K562 (cell line): ENCODE measurements at regions not wholly inside any gene's neighbourhood (a gene's known extent, or its start where the extent isn't known, plus 50 kb on each side); places are given as distances from the start of the nearest gene placed in this dataset.

Experiments
- ATAC-seq: fragments of 200-7000 bp; cut with Tn5 transposase; 3 replicates; pipeline ENCODE4 v1.9.1; 2020; ENCODE audit warnings: moderate library complexity
- BruUV-seq: library from RNA; stranded (reverse); fragments of 400-500 nt; replicated peaks from 2 replicates; lab custom pipeline; 2021; lab: Mats Ljungman, UMichigan
- CTCF ChIA-PET: fragments of 300-600 bp; formaldehyde crosslinking; extraction: SDS; loops from one replicate; lab custom pipeline; 2021; ENCODE audit warnings: low intra/inter-chr PET ratio; lab: Yijun Ruan, JAX
- POLR2A ChIA-PET: fragments of 300-600, 350-650 bp; sonication (Branson Sonifier 250); formaldehyde crosslinking; extraction: SDS; loops from one replicate; lab custom pipeline; 2021; ENCODE audit warnings: antibody characterized with exemption, inconsistent platforms; lab: Yijun Ruan, JAX
- DNase-seq, 4 experiments: peaks; one replicate each; pipeline versions ENCODE4 v3.0.0 to v3.0.0-alpha.2; 2011 to 2018; ENCODE audit warnings: low spot score in 3 of 4, mixed read lengths in 3 of 4; ENCODE audit errors: extremely low read depth in 1 of 4
- FAIRE-seq: peaks from 2 replicates; lab custom pipeline; 2011; peaks lifted over from hg19 to GRCh38; lab: Jason Lieb, UNC
- H2AFZ ChIP-seq: 2 replicates; pipeline ENCODE4 v1.6.0; 2011; ENCODE audit warnings: low read depth, low read length, control low read depth, inconsistent platforms
- H3K27ac ChIP-seq: fragments of 200-600 bp; 3 replicates; pipeline ENCODE4 v1.8.0; 2011; ENCODE audit warnings: low read depth, mild to moderate bottlenecking, control low read depth, inconsistent platforms, low read length, moderate library complexity, mixed read lengths; ENCODE audit errors: extremely low read depth
- H3K27me3 ChIP-seq, 2 experiments: fragments of 300-600 bp in 1 of 2; 2 replicates in 1 of 2; 3 replicates in 1 of 2; pipeline versions ENCODE4 v1.6.0 to v1.8.0; 2011; ENCODE audit warnings: inconsistent platforms in 2 of 2, low read length in 2 of 2, mild to moderate bottlenecking in 1 of 2, mixed read lengths in 1 of 2, moderate library complexity in 1 of 2; ENCODE audit not compliant: control insufficient read depth in 2 of 2, insufficient read depth in 2 of 2
- H3K36me3 ChIP-seq: fragments of 300-600 bp; 3 replicates; pipeline ENCODE4 v1.8.0; 2011; ENCODE audit warnings: mild to moderate bottlenecking, low read length, inconsistent platforms; ENCODE audit not compliant: control insufficient read depth, insufficient read depth
- H3K4me1 ChIP-seq, 2 experiments: fragments of 200-600 bp in 1 of 2; replicated peaks in 1 of 2; 2 replicates in 1 of 2; 3 replicates in 1 of 2; pipeline versions ENCODE4 v1.5.1 to v1.8.0; 2011; ENCODE audit warnings: inconsistent platforms in 2 of 2, low read length in 2 of 2, mild to moderate bottlenecking in 1 of 2, mixed read lengths in 1 of 2, moderate library complexity in 1 of 2; ENCODE audit not compliant: control insufficient read depth in 2 of 2, insufficient read depth in 2 of 2
- H3K4me2 ChIP-seq: 2 replicates; pipeline ENCODE4 v1.6.1; 2011; ENCODE audit warnings: low read length, control low read depth, inconsistent platforms, mixed read lengths; ENCODE audit not compliant: insufficient read depth
- H3K4me3 ChIP-seq: fragments of 200-600 bp; sonication (generic), shearing (Covaris generic); 2 replicates; pipeline ENCODE4 v1.5.1; 2016; ENCODE audit warnings: control low read depth, inconsistent platforms
- H3K79me2 ChIP-seq: fragments of 200-600 bp; 3 replicates; pipeline ENCODE4 v1.8.0; 2011; ENCODE audit warnings: low read length, inconsistent platforms; ENCODE audit not compliant: control insufficient read depth, insufficient read depth
- H3K9ac ChIP-seq, 2 experiments: 2 replicates each; pipeline versions ENCODE4 v1.6.0 to v1.6.1; 2011; ENCODE audit warnings: low read depth in 2 of 2, low read length in 2 of 2, control low read depth in 1 of 2, inconsistent platforms in 1 of 2, mild to moderate bottlenecking in 1 of 2, mixed read lengths in 1 of 2; ENCODE audit not compliant: insufficient read depth in 1 of 2
- H3K9me1 ChIP-seq: one replicate; pipeline ENCODE4 v1.6.0; 2011; ENCODE audit warnings: inconsistent platforms, mild to moderate bottlenecking, low read length, moderate library complexity; ENCODE audit not compliant: control insufficient read depth, insufficient read depth
- H3K9me3 ChIP-seq: replicated peaks from 2 replicates; pipeline ENCODE4 v1.5.1; 2011; ENCODE audit warnings: low read depth, low read length, inconsistent platforms; ENCODE audit not compliant: control insufficient read depth, insufficient read depth
- H4K20me1 ChIP-seq: replicated peaks from 2 replicates; pipeline ENCODE4 v1.6.1; 2011; ENCODE audit warnings: low read length, inconsistent platforms, mixed read lengths; ENCODE audit not compliant: control insufficient read depth, insufficient read depth
- CHD2 ChIP-seq: IDR thresholded peaks from 2 replicates; pipeline ENCODE4 v1.6.1; 2011; ENCODE audit warnings: low read depth, low read length
- IRF2 ChIP-seq: sonication (generic); formaldehyde crosslinking; IDR thresholded peaks from 2 replicates; pipeline ENCODE4 v1.8.1; 2022; ENCODE audit warnings: mild to moderate bottlenecking, missing genetic modification reagents
- RBM14 ChIP-seq: fragments of 200-400 bp; formaldehyde crosslinking; IDR thresholded peaks from 2 replicates; pipeline ENCODE4 v1.6.1; 2018; ENCODE audit warnings: low read depth, mild to moderate bottlenecking, low read length, moderate library complexity, borderline replicate concordance; ENCODE audit not compliant: insufficient read depth
- SAFB2 ChIP-seq: fragments of 200-400 bp; formaldehyde crosslinking; IDR thresholded peaks from 2 replicates; pipeline ENCODE4 v1.6.1; 2018; ENCODE audit warnings: borderline replicate concordance, low read length, low read depth, moderate library complexity; ENCODE audit not compliant: severe bottlenecking
- SUPT5H ChIP-seq: fragments of 450-650 bp; IDR thresholded peaks from 2 replicates; pipeline ENCODE4 v1.6.1; 2016
- ZFP36 ChIP-seq: fragments of 150-350 bp; IDR thresholded peaks from 2 replicates; pipeline ENCODE4 v1.6.1; 2018; ENCODE audit warnings: low read length, low read depth; ENCODE audit not compliant: partially characterized antibody
- ZFX ChIP-seq: sonication (generic); formaldehyde crosslinking; IDR thresholded peaks from 2 replicates; pipeline ENCODE4 v1.8.0; 2022; ENCODE audit warnings: mild to moderate bottlenecking, missing genetic modification reagents, moderate library complexity
- ZNF316 ChIP-seq: fragments of 450-650 bp; IDR thresholded peaks from 2 replicates; pipeline ENCODE4 v1.6.1; 2016
- WGBS: fragments of 100-300 bp; shearing (Covaris generic); methylation state at CpG from one replicate; pipeline ENCODE4 v1.1.6; 2016; ENCODE audit warnings: low coverage, mixed read lengths; ENCODE audit not compliant: insufficient coverage; ENCODE audit errors: missing lambda C conversion rate; 5-methylcytosine and 5-hydroxymethylcytosine counted together
- in situ Hi-C: fragments of 300-500 bp; cut with MboI; formaldehyde crosslinking; loops from 4 replicates; pipeline ENCODE4 v1.15.0; 2018; ENCODE audit warnings: inconsistent platforms, mixed read lengths
- intact Hi-C: fragments of 100-400 bp; cut with micrococcal nuclease; formaldehyde crosslinking; loops from 2 replicates; pipeline ENCODE4 v1.14.2; 2022
- TF ChIP-seq, protein P1 (sequence below): sonication (generic); formaldehyde crosslinking; IDR thresholded peaks from 2 replicates; pipeline ENCODE4 v1.8.0; 2022; ENCODE audit warnings: mild to moderate bottlenecking, missing genetic modification reagents
- TF ChIP-seq, protein P2 (sequence below): sonication (generic); formaldehyde crosslinking; IDR thresholded peaks from 2 replicates; pipeline ENCODE4 v1.9.0; 2022; ENCODE audit warnings: mild to moderate bottlenecking, missing genetic modification reagents

GRCh38 chr10:125451319-125451718 is 231.6 kb downstream of the TEX36 start:
- CTCF ChIA-PET, result no interaction called here
- WGBS, result 2% methylated on average over 10 of the region's 10 CpGs
- Histone ChIP-seq H3K9me3 (no peaks in the 10 kb centered on the region), H3K9me1 (no peaks in the 10 kb centered on the region), H3K4me2 (no peak overlapping the region), H3K4me3 (no peak overlapping the region), H4K20me1 (no peaks in the 10 kb centered on the region; the same call in 1 of the 2 replicates), H3K36me3 (no peaks in the 10 kb centered on the region)
- TF ChIP-seq SAFB2, result no peak
- no peak for TF ChIP-seq SUPT5H
- no peak for TF ChIP-seq IRF2
- TF ChIP-seq, protein P1, sequence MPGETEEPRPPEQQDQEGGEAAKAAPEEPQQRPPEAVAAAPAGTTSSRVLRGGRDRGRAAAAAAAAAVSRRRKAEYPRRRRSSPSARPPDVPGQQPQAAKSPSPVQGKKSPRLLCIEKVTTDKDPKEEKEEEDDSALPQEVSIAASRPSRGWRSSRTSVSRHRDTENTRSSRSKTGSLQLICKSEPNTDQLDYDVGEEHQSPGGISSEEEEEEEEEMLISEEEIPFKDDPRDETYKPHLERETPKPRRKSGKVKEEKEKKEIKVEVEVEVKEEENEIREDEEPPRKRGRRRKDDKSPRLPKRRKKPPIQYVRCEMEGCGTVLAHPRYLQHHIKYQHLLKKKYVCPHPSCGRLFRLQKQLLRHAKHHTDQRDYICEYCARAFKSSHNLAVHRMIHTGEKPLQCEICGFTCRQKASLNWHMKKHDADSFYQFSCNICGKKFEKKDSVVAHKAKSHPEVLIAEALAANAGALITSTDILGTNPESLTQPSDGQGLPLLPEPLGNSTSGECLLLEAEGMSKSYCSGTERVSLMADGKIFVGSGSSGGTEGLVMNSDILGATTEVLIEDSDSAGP (CRISPR knock-in tag), result no peak
- no peak for TF ChIP-seq ZFP36
- TF ChIP-seq RBM14, result no peak
- TF ChIP-seq ZFX (CRISPR knock-in tag), result no peak
- TF ChIP-seq ZNF316, result no peak
- no peak for TF ChIP-seq CHD2
- TF ChIP-seq, protein P2, sequence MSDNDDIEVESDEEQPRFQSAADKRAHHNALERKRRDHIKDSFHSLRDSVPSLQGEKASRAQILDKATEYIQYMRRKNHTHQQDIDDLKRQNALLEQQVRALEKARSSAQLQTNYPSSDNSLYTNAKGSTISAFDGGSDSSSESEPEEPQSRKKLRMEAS (CRISPR knock-in tag), result no peak
- TF ChIP-seq, all 486 proteins: peak for 0
- intact Hi-C loops, result no loop called here
- POLR2A ChIA-PET, result no interaction called here
- FAIRE-seq (no peak), DNase-seq (no peak), ATAC-seq (no peak)
- in situ Hi-C loops, result no loop called here
- H2AFZ ChIP-seq, result no peak overlapping the region
- no TSS peak for BruUV-seq
- no peaks in the 10 kb centered on the region for H3K79me2 ChIP-seq
- no peaks in the 10 kb centered on the region for H3K4me1 ChIP-seq
- H3K9ac ChIP-seq, result no peak overlapping the region
- no peak overlapping the region for H3K27ac ChIP-seq
- peaks cover 0 to 18% of the 10 kb centered on the region in 2 experiments; a peak in 3 of 5 replicates for H3K27me3 ChIP-seq
